ENCODE measurements at regions not wholly inside any gene's neighbourhood (a gene's known extent, or its start where the extent isn't known, plus 50 kb on each side); places are given as distances from the start of the nearest gene placed in this dataset.

GRCh38 chr2:155372969-155373368 lies 674.5 kb downstream of the KCNJ3 start:
- no peak for DNase-seq

GRCh38 chr2:155368934-155369333 lies 670.4 kb downstream of the KCNJ3 start:
- peak in 1 of 6 experiments; percentile 2 for DNase-seq

- DNase-seq, result no peak
Measured at GRCh38 chr2:155364766-155365165, 666.3 kb downstream of the KCNJ3 start.

- no peak for DNase-seq
Measured at GRCh38 chr2:155363349-155363888, 664.9 kb downstream of the KCNJ3 start.

GRCh38 chr2:155357172-155357571 lies 658.7 kb downstream of the KCNJ3 start:
- DNase-seq, result no peak

GRCh38 chr2:155356250-155356649 lies 657.8 kb downstream of the KCNJ3 start:
- no peak for DNase-seq

- DNase-seq, result no peak
Measured at GRCh38 chr2:155350783-155351580, 652.5 kb downstream of the KCNJ3 start.

GRCh38 chr2:155332016-155332415 lies 633.5 kb downstream of the KCNJ3 start:
- no peak for DNase-seq

GRCh38 chr2:155320236-155320635 lies 621.7 kb downstream of the KCNJ3 start:
- DNase-seq, result no peak

GRCh38 chr2:155318710-155319109 lies 620.2 kb downstream of the KCNJ3 start:
- no peak for DNase-seq

GRCh38 chr2:155315768-155316167 lies 617.3 kb downstream of the KCNJ3 start:
- DNase-seq, result no peak

- no peak for DNase-seq
Measured at GRCh38 chr2:155310589-155310988, 612.1 kb downstream of the KCNJ3 start.

- no peak for DNase-seq
Measured at GRCh38 chr2:155309483-155309882, 611.0 kb downstream of the KCNJ3 start.

- DNase-seq, result no peak
Measured at GRCh38 chr2:155308367-155309009, 610.0 kb downstream of the KCNJ3 start.

GRCh38 chr2:155301221-155301620 lies 602.7 kb downstream of the KCNJ3 start:
- no peak for DNase-seq

GRCh38 chr2:155298001-155298400 lies 599.5 kb downstream of the KCNJ3 start:
- no peak for DNase-seq

- DNase-seq, result no peak
Measured at GRCh38 chr2:155294358-155294757, 595.9 kb downstream of the KCNJ3 start.

GRCh38 chr2:155281907-155282306 lies 583.4 kb downstream of the KCNJ3 start:
- DNase-seq, result no peak

- DNase-seq, result no peak
Measured at GRCh38 chr2:155273323-155273722, 574.8 kb downstream of the KCNJ3 start.

- DNase-seq, result no peak
Measured at GRCh38 chr2:155266583-155266982, 568.1 kb downstream of the KCNJ3 start.

- no peak for DNase-seq
Measured at GRCh38 chr2:155266109-155266508, 567.6 kb downstream of the KCNJ3 start.

- no peak for DNase-seq
Measured at GRCh38 chr2:155256803-155257202, 558.3 kb downstream of the KCNJ3 start.

- DNase-seq, result no peak
Measured at GRCh38 chr2:155250800-155251199, 552.3 kb downstream of the KCNJ3 start.

GRCh38 chr2:155240176-155240575 lies 541.7 kb downstream of the KCNJ3 start:
- no peak for DNase-seq
